ENCODE measurements at regions not wholly inside any gene's neighbourhood (a gene's known extent, or its start where the extent isn't known, plus 50 kb on each side); places are given as distances from the start of the nearest gene placed in this dataset.

- Histone ChIP-seq H3K27me3 (ENCODE audit: insufficient read depth, low read length) (no peaks in the 10 kb centered on the region), H3K27ac (ENCODE audit: low read depth, low read length) (no peak overlapping the region), H3K9me3 (ENCODE audit: low read depth, low read length) (no peaks in the 10 kb centered on the region), H3K4me3 (ENCODE audit: insufficient read depth, low read length) (no peak overlapping the region), H3K4me2 (ENCODE audit: insufficient read depth, low read length) (no peak overlapping the region), H3K79me2 (ENCODE audit: insufficient read depth, low read length) (no peaks in the 10 kb centered on the region), H2AFZ (ENCODE audit: low read length) (no peak overlapping the region), H3K36me3 (ENCODE audit: insufficient read depth, low read length) (no peaks in the 10 kb centered on the region), H3K4me1 (ENCODE audit: insufficient read depth, low read length) (no peaks in the 10 kb centered on the region), H4K20me1 (ENCODE audit: insufficient read depth, low read length) (no peaks in the 10 kb centered on the region)
- no peak for TF ChIP-seq CTCF (IDR thresholded peaks at IDR 0.05; ENCODE audit: extremely low read depth, low read depth, low read length)
- no peak for DNase-seq (ENCODE audit: insufficient read length, low spot score, missing footprints)
Measured at GRCh38 chr5:130496215-130496614, 592.0 kb downstream of the CHSY3 start.

- no peaks in the 10 kb centered on the region for H3K79me2 ChIP-seq (ENCODE audit: insufficient read depth, low read length)
- TF ChIP-seq CTCF (IDR thresholded peaks at IDR 0.05; ENCODE audit: extremely low read depth, low read depth, low read length) = no peak
- no peaks in the 10 kb centered on the region for H4K20me1 ChIP-seq (ENCODE audit: insufficient read depth, low read length)
- H3K27ac ChIP-seq (ENCODE audit: low read depth, low read length) = no peak overlapping the region
- no peaks in the 10 kb centered on the region for H3K27me3 ChIP-seq (ENCODE audit: insufficient read depth, low read length)
- no peak overlapping the region for H2AFZ ChIP-seq (ENCODE audit: low read length)
- H3K4me3 ChIP-seq (ENCODE audit: insufficient read depth, low read length) = no peak overlapping the region
- H3K36me3 ChIP-seq (ENCODE audit: insufficient read depth, low read length) = no peaks in the 10 kb centered on the region
- H3K4me2 ChIP-seq (ENCODE audit: insufficient read depth, low read length) = no peak overlapping the region
- DNase-seq (ENCODE audit: insufficient read length, low spot score, missing footprints) = no peak
- H3K4me1 ChIP-seq (ENCODE audit: insufficient read depth, low read length) = no peaks in the 10 kb centered on the region
- no peaks in the 10 kb centered on the region for H3K9me3 ChIP-seq (ENCODE audit: low read depth, low read length)
Measured at GRCh38 chr5:130488252-130488651, 584.0 kb downstream of the CHSY3 start.

GRCh38 chr5:130479045-130479804, 575.0 kb downstream of the CHSY3 start:
- Histone ChIP-seq H3K36me3 (ENCODE audit: insufficient read depth, low read length) (no peaks in the 10 kb centered on the region), H4K20me1 (ENCODE audit: insufficient read depth, low read length) (no peaks in the 10 kb centered on the region), H3K9me3 (ENCODE audit: low read depth, low read length) (no peaks in the 10 kb centered on the region), H3K79me2 (ENCODE audit: insufficient read depth, low read length) (no peaks in the 10 kb centered on the region), H3K4me2 (ENCODE audit: insufficient read depth, low read length) (no peak overlapping the region), H3K27me3 (ENCODE audit: insufficient read depth, low read length) (no peaks in the 10 kb centered on the region), H3K27ac (ENCODE audit: low read depth, low read length) (no peak overlapping the region), H3K4me1 (ENCODE audit: insufficient read depth, low read length) (no peaks in the 10 kb centered on the region), H3K4me3 (ENCODE audit: insufficient read depth, low read length) (no peak overlapping the region), H2AFZ (ENCODE audit: low read length) (peak overlapping the region; percentile 29)
- no peak for TF ChIP-seq CTCF (IDR thresholded peaks at IDR 0.05; ENCODE audit: extremely low read depth, low read depth, low read length)
- no peak for DNase-seq (ENCODE audit: insufficient read length, low spot score, missing footprints)

GRCh38 chr5:130476325-130476724, 572.1 kb downstream of the CHSY3 start:
- Histone ChIP-seq H3K27ac (ENCODE audit: low read depth, low read length) (no peak overlapping the region), H3K4me1 (ENCODE audit: insufficient read depth, low read length) (no peaks in the 10 kb centered on the region), H3K9me3 (ENCODE audit: low read depth, low read length) (no peaks in the 10 kb centered on the region), H2AFZ (ENCODE audit: low read length) (no peak overlapping the region), H3K4me3 (ENCODE audit: insufficient read depth, low read length) (no peak overlapping the region), H3K79me2 (ENCODE audit: insufficient read depth, low read length) (no peaks in the 10 kb centered on the region), H3K4me2 (ENCODE audit: insufficient read depth, low read length) (no peak overlapping the region), H3K27me3 (ENCODE audit: insufficient read depth, low read length) (no peaks in the 10 kb centered on the region), H3K36me3 (ENCODE audit: insufficient read depth, low read length) (no peaks in the 10 kb centered on the region), H4K20me1 (ENCODE audit: insufficient read depth, low read length) (no peaks in the 10 kb centered on the region)
- no peak for TF ChIP-seq CTCF (IDR thresholded peaks at IDR 0.05; ENCODE audit: extremely low read depth, low read depth, low read length)
- no peak for DNase-seq (ENCODE audit: insufficient read length, low spot score, missing footprints)
